ENCODE measurements at regions not wholly inside any gene's neighbourhood (a gene's known extent, or its start where the extent isn't known, plus 50 kb on each side); places are given as distances from the start of the nearest gene placed in this dataset.

DNA sequence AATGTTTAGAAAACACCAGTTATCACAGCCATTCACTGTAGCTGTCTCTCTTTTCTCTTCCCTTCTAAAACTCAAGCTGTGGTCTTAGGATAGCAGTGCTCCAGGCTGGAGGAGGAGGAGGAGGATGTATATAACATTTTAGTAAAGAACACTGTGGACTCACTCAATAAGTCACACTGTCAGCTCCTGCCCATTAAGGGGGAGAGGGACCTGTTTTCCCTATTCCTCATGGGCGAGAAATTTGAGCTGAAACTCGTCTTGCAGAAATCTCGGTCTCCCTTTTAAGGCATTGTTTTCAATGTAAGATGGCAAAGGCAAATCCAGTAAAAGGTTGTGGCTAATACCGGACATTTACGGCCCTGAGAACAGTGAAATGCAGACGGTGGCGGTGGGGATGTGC, 114.8 kb upstream of the ZNF236 start:
- TF ChIP-seq, protein P1, sequence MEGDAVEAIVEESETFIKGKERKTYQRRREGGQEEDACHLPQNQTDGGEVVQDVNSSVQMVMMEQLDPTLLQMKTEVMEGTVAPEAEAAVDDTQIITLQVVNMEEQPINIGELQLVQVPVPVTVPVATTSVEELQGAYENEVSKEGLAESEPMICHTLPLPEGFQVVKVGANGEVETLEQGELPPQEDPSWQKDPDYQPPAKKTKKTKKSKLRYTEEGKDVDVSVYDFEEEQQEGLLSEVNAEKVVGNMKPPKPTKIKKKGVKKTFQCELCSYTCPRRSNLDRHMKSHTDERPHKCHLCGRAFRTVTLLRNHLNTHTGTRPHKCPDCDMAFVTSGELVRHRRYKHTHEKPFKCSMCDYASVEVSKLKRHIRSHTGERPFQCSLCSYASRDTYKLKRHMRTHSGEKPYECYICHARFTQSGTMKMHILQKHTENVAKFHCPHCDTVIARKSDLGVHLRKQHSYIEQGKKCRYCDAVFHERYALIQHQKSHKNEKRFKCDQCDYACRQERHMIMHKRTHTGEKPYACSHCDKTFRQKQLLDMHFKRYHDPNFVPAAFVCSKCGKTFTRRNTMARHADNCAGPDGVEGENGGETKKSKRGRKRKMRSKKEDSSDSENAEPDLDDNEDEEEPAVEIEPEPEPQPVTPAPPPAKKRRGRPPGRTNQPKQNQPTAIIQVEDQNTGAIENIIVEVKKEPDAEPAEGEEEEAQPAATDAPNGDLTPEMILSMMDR (conservative IDR thresholded peaks at IDR 0.05): no peak
- no peak for TF ChIP-seq ZFX (IDR thresholded peaks at IDR 0.05)

Data from C4-2B (cell line).